ENCODE measurements at regions not wholly inside any gene's neighbourhood (a gene's known extent, or its start where the extent isn't known, plus 50 kb on each side); places are given as distances from the start of the nearest gene placed in this dataset.

- Histone ChIP-seq H2AFZ (ENCODE audit: control insufficient read depth, low read depth, low read length) (no peak overlapping the region), H3K9ac (ENCODE audit: control insufficient read depth, insufficient read depth, low read length) (no peak overlapping the region), H3K9me3 (replicated peaks; ENCODE audit: control insufficient read depth, insufficient read depth, low read length) (no peaks in the 10 kb centered on the region), H4K20me1 (ENCODE audit: control insufficient read depth, insufficient read depth) (no peaks in the 10 kb centered on the region), H3K4me1 (ENCODE audit: control insufficient read depth, insufficient read depth, low read length) (no peaks in the 10 kb centered on the region), H3K27me3 (replicated peaks in 1 of 2; ENCODE audit: control insufficient read depth in 2 of 2, insufficient read depth in 2 of 2, low read length in 1 of 2) (no peaks in the 10 kb centered on the region), H3K36me3 (ENCODE audit: control insufficient read depth in 2 of 2, insufficient read depth in 2 of 2, low read length in 1 of 2) (no peaks in the 10 kb centered on the region), H3K27ac (ENCODE audit: control insufficient read depth, insufficient read depth) (no peak overlapping the region), H3K4me2 (ENCODE audit: control insufficient read depth, insufficient read depth) (no peak overlapping the region), H3K4me3 (no peak overlapping the region), H3K79me2 (ENCODE audit: control insufficient read depth, insufficient read depth, low read length) (no peaks in the 10 kb centered on the region)
- no peak for DNase-seq (ENCODE audit: low read depth, low spot score)
- RAD21 ChIA-PET (ENCODE audit: unreplicated experiment): no interaction called here
- FAIRE-seq: no peak
- no peak for ATAC-seq
- 3% methylated on average over 2 of the region's 2 CpGs for WGBS (ENCODE audit: insufficient coverage, insufficient replicate concordance, low lambda C conversion rate, missing lambda C conversion rate)
- TF ChIP-seq E2F4 (IDR thresholded peaks at IDR 0.05; ENCODE audit: low read depth, low read length) (no peak), CBFB (IDR thresholded peaks at IDR 0.05; ENCODE audit: low read depth) (no peak), TAF1 (IDR thresholded peaks at IDR 0.05; ENCODE audit: borderline replicate concordance, low read depth, low read length) (no peak), CTCF (IDR thresholded peaks at IDR 0.05 in 2 of 3, conservative IDR thresholded peaks at IDR 0.05 in 1 of 3; ENCODE audit: control insufficient read depth in 2 of 3, extremely low read depth in 1 of 3, insufficient read depth in 1 of 3, low read depth in 3 of 3, low read length in 3 of 3) (no peak), EGR1 (IDR thresholded peaks at IDR 0.05; ENCODE audit: borderline replicate concordance in 1 of 2, low read depth in 2 of 2, low read length in 2 of 2) (no peak), DPF2 (IDR thresholded peaks at IDR 0.05) (no peak), HCFC1 (IDR thresholded peaks at IDR 0.05; ENCODE audit: low read length) (no peak), STAT1 (conservative IDR thresholded peaks at IDR 0.05) (no peak), NFYA (IDR thresholded peaks at IDR 0.05; ENCODE audit: borderline replicate concordance, low read depth, low read length) (no peak), POLR2A (IDR thresholded peaks at IDR 0.05; ENCODE audit: low read depth, low read length) (no peak), CEBPB (IDR thresholded peaks at IDR 0.05; ENCODE audit: borderline replicate concordance in 1 of 2, low read depth in 2 of 2, low read length in 2 of 2) (no peak), NFIC (IDR thresholded peaks at IDR 0.05; ENCODE audit: low read depth, low read length) (no peak), PAX5 (IDR thresholded peaks at IDR 0.05; ENCODE audit: borderline replicate concordance, low read depth, low read length) (no peak)
- in situ Hi-C loops (cut with MboI) (no loop called here), intact Hi-C loops (cut with micrococcal nuclease; ENCODE audit: unreplicated experiment) (no loop called here)
- POLR2A ChIA-PET: no interaction called here
- CTCF ChIA-PET: interaction anchor here (0.7 kb wide), 1 partner anchor 40 kb away, joined by 3 read pairs; no protein-coding TSS in a partner anchor
- SMC1A ChIA-PET (ENCODE audit: uncharacterized antibody, unreplicated experiment): no interaction called here
- BruUV-seq (replicated peaks): no TSS peak
Measured at GRCh38 chr3:24923570-24923969, 428.9 kb upstream of the THRB start.

Measured in GM12878 (cell line).